ENCODE measurements at regions not wholly inside any gene's neighbourhood (a gene's known extent, or its start where the extent isn't known, plus 50 kb on each side); places are given as distances from the start of the nearest gene placed in this dataset.

DNA sequence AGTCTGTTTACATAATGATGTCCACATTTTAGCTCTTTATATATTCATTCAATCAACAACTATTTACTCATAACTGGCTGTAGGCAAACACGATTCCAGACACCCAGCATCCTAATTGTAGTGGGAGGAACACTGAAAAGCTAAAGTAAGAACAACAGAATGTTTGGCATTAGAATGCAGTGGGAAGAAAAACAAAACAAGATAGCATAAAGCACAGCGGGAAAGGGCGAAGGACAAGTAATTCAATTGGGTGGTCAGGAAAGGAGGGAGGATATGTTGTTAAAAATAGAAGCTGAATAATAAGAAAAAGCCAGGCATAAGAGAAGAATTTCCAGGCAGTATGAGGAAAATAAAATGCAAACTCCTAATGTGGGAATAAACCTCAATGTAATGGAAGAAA is 189.5 kb upstream of the FAT4 start:
- ChIA-PET POLR2A (ENCODE audit: low non-redundant PET) (no interaction called here), CTCF (interaction anchor here (0.6 kb wide), 1 partner anchor 52 kb away, joined by 3 read pairs; no protein-coding TSS in a partner anchor)
- no peak for DNase-seq (ENCODE audit: low spot score)
- TF ChIP-seq, protein P1, sequence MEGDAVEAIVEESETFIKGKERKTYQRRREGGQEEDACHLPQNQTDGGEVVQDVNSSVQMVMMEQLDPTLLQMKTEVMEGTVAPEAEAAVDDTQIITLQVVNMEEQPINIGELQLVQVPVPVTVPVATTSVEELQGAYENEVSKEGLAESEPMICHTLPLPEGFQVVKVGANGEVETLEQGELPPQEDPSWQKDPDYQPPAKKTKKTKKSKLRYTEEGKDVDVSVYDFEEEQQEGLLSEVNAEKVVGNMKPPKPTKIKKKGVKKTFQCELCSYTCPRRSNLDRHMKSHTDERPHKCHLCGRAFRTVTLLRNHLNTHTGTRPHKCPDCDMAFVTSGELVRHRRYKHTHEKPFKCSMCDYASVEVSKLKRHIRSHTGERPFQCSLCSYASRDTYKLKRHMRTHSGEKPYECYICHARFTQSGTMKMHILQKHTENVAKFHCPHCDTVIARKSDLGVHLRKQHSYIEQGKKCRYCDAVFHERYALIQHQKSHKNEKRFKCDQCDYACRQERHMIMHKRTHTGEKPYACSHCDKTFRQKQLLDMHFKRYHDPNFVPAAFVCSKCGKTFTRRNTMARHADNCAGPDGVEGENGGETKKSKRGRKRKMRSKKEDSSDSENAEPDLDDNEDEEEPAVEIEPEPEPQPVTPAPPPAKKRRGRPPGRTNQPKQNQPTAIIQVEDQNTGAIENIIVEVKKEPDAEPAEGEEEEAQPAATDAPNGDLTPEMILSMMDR (conservative IDR thresholded peaks at IDR 0.05; ENCODE audit: low read depth) = no peak
- H3K27ac ChIP-seq = no peak overlapping the region

DNA sequence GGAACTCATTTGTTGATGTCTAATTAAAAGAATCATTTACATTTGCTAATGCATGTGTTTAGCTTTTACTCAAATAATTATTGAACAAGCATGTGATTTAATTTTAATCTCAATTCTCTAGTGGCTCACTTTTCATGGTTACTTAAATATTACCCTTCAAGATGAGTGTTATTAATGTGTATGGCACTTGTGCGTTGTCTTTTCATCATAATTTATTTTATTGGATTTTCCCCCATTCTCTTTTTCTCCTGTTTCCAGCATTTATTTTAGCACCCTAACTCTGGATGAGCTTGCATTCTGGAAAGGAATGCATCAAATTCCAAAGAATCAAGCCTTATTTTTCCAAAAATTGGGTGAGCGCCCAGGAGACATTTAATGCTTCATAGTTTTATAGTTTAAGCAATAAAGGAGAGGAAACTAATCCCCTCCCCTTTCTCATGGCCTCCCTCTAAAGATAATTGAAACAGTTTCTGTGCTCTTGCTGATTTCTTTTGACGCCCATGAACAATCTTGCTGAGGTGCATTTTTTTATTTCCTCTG is 191.1 kb upstream of the FAT4 start:
- ChIA-PET CTCF (no interaction called here), POLR2A (ENCODE audit: low non-redundant PET) (no interaction called here)
- no peak for DNase-seq (ENCODE audit: low spot score)
- H3K27ac ChIP-seq = no peak overlapping the region
- TF ChIP-seq, protein P1 (conservative IDR thresholded peaks at IDR 0.05; ENCODE audit: low read depth) = no peak

DNA sequence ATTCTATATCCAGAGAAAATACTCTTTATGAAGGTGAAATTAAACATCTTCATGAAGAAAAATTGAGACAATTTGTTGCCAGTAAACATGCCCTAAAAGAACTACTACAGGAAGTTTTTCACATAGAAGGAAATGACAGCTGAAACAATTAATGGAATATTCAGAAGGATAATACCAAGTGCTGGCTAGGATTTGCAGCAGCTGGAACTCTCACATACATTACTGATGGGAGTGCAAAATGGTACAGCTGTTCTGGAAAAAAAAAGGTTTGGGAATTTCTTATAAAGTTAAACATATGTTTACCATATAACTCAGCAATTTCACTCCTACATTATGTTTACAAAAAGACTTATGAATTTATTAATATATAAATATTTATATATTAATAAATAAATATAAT is 193.2 kb upstream of the FAT4 start:
- H3K27ac ChIP-seq = no peak overlapping the region
- TF ChIP-seq, protein P1 (conservative IDR thresholded peaks at IDR 0.05; ENCODE audit: low read depth) = no peak
- CTCF ChIA-PET = no interaction called here
- POLR2A ChIA-PET (ENCODE audit: low non-redundant PET) = no interaction called here
- DNase-seq (ENCODE audit: low spot score) = no peak

DNA sequence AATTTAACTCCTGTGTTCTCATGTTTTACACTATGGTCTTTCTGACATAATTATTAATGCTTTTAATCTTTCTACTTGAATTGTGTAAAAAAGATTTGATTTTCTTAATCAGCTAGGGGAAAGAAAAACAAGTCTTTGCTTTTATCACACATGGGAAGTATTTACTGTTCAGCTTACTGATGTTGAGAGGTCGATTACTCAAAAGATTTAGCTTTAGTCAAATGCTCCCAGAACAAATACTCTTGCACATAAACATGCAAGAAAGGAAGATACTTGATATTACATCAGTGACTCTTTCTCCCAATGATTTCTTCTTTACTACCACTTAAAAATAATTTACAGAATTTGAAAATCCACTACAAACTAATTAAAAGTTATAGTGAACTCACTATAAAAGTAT is 198.3 kb upstream of the FAT4 start:
- ChIA-PET CTCF (no interaction called here), POLR2A (ENCODE audit: low non-redundant PET) (no interaction called here)
- H3K27ac ChIP-seq = no peak overlapping the region
- DNase-seq (ENCODE audit: low spot score) = no peak
- TF ChIP-seq, protein P1 (conservative IDR thresholded peaks at IDR 0.05; ENCODE audit: low read depth) = no peak

DNA sequence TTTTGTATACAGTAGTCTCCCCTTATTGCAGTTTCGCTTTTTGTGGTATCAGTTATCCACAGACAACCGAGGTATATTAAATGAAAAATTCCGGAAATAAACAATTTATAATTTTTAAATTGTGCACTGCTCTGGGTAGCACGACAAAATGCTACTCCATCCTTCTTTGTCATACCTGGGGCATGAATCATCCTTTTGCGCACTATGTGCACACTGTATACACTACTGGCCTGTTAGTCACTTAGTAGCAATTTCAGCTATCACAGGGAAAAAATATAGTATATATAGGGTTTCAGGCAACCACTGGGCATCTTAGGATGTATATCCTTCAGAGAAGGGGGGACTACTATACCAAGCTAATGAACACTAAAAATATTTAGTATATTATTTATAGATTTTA is 198.8 kb upstream of the FAT4 start:
- TF ChIP-seq, protein P1 (conservative IDR thresholded peaks at IDR 0.05; ENCODE audit: low read depth) = no peak
- DNase-seq (ENCODE audit: low spot score) = peak; percentile 57

DNA sequence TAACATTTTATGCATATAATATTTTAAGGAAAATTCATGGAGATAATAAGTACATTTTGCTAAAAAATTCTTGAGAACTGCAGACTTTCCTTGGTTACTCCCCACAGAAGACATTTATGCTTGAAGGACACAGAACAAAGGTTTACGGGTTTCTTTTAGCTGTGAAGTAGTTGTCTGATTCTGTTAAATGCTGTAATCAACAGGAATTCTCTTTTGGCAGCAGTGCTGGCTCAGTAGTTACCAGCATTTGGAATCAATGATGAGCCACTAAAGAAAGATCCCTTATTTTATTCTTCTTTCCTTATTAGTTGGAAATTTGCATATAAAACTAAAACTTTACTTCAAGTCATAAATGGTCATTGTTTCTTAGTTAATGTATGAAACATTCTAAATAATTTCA is 199.3 kb upstream of the FAT4 start:
- ChIA-PET CTCF (no interaction called here), POLR2A (ENCODE audit: low non-redundant PET) (no interaction called here)
- no peak for DNase-seq (ENCODE audit: low spot score)

More for the DNA sequence above, 198.8 kb upstream of the FAT4 start:
- ChIA-PET POLR2A (ENCODE audit: low non-redundant PET) (no interaction called here), CTCF (no interaction called here)
- H3K27ac ChIP-seq = no peak overlapping the region

More for the DNA sequence above, 199.3 kb upstream of the FAT4 start:
- TF ChIP-seq, protein P1 (conservative IDR thresholded peaks at IDR 0.05; ENCODE audit: low read depth) = no peak
- no peak overlapping the region for H3K27ac ChIP-seq

Data from RWPE1 (cell line).